SK-N-SH treated with all-trans-retinoic acid at 6 μM for 48 hours (cell line): ENCODE measurements at regions not wholly inside any gene's neighbourhood (a gene's known extent, or its start where the extent isn't known, plus 50 kb on each side); places are given as distances from the start of the nearest gene placed in this dataset.

Source experiments
- ATAC-seq: fragments of 200-7000 bp; cut with Tn5 transposase; 3 replicates; pipeline ENCODE4 v1.9.1; 2020; ENCODE audit warnings: mild to moderate bottlenecking, moderate library complexity
- ARNTL ChIP-seq: fragments of 450-650 bp; formaldehyde crosslinking; IDR thresholded peaks from 2 replicates; pipeline ENCODE4 v1.5.0; 2020; ENCODE audit warnings: low read depth, mild to moderate bottlenecking, moderate library complexity, borderline replicate concordance
- BACH2 ChIP-seq: fragments of 250-450 bp; sonication (Bioruptor Pico); IDR thresholded peaks from 2 replicates; pipeline ENCODE4 v1.9.0; 2021; ENCODE audit warnings: mild to moderate bottlenecking, borderline replicate concordance
- CREB5 ChIP-seq: fragments of 250-450 bp; sonication (Bioruptor Pico); IDR thresholded peaks from 2 replicates; pipeline ENCODE4 v1.5.1; 2020; ENCODE audit warnings: low read depth, mild to moderate bottlenecking, moderate library complexity
- CSDC2 ChIP-seq: fragments of 250-450 bp; sonication (Bioruptor Pico); IDR thresholded peaks from 2 replicates; pipeline ENCODE4 v1.5.0; 2020; ENCODE audit warnings: mild to moderate bottlenecking, moderate library complexity
- GLIS3 ChIP-seq: fragments of 250-450 bp; sonication (Bioruptor Pico); IDR thresholded peaks from 2 replicates; pipeline ENCODE4 v1.5.0; 2020; ENCODE audit warnings: mild to moderate bottlenecking, moderate library complexity
- ISL1 ChIP-seq: fragments of 250-450 bp; sonication (Bioruptor Pico); IDR thresholded peaks from 2 replicates; pipeline ENCODE4 v2.1.2; 2022; ENCODE audit warnings: mild to moderate bottlenecking, moderate library complexity
- OSR1 ChIP-seq: fragments of 250-450 bp; sonication (Bioruptor Pico); IDR thresholded peaks from 2 replicates; pipeline ENCODE4 v1.8.0; 2022; ENCODE audit warnings: moderate library complexity, mild to moderate bottlenecking, inconsistent platforms
- PPARA ChIP-seq: fragments of 250-450 bp; sonication (Bioruptor Pico); IDR thresholded peaks from 2 replicates; pipeline ENCODE4 v1.5.0; 2020; ENCODE audit warnings: mild to moderate bottlenecking, borderline replicate concordance
- RARB ChIP-seq: fragments of 250-450 bp; sonication (Bioruptor Pico); IDR thresholded peaks from 2 replicates; pipeline ENCODE4 v1.8.0; 2021; ENCODE audit warnings: mild to moderate bottlenecking, moderate library complexity
- SNAI2 ChIP-seq: fragments of 250-450 bp; sonication (Bioruptor Pico); IDR thresholded peaks from 2 replicates; pipeline ENCODE4 v1.5.0; 2020; ENCODE audit warnings: mild to moderate bottlenecking, moderate library complexity
- TCF4 ChIP-seq: fragments of 250-450 bp; sonication (Bioruptor Pico); IDR thresholded peaks from 2 replicates; pipeline ENCODE4 v1.8.0; 2021; ENCODE audit warnings: mild to moderate bottlenecking, moderate library complexity, borderline replicate concordance
- TOX ChIP-seq: fragments of 250-450 bp; sonication (Bioruptor Pico); IDR thresholded peaks from 2 replicates; pipeline ENCODE4 v1.8.0; 2021; ENCODE audit warnings: mild to moderate bottlenecking, moderate library complexity, borderline replicate concordance
- ZC3H10 ChIP-seq: fragments of 250-450 bp; sonication (Bioruptor Pico); IDR thresholded peaks from 2 replicates; pipeline ENCODE4 v1.5.1; 2021; ENCODE audit warnings: mild to moderate bottlenecking, moderate library complexity
- ZFP3 ChIP-seq: fragments of 250-450 bp; sonication (Bioruptor Pico); IDR thresholded peaks from 2 replicates; pipeline ENCODE4 v1.5.0; 2020; ENCODE audit warnings: mild to moderate bottlenecking, moderate library complexity
- ZFP30 ChIP-seq: fragments of 450-650 bp; formaldehyde crosslinking; IDR thresholded peaks from 2 replicates; pipeline ENCODE4 v1.5.0; 2022; ENCODE audit warnings: mild to moderate bottlenecking, moderate library complexity
- ZNF565 ChIP-seq: fragments of 450-650 bp; formaldehyde crosslinking; conservative IDR thresholded peaks from 2 replicates; pipeline ENCODE4 v1.5.0; 2020; ENCODE audit warnings: low read depth, mild to moderate bottlenecking, moderate library complexity
- ZNF70 ChIP-seq: fragments of 450-650 bp; formaldehyde crosslinking; IDR thresholded peaks from 2 replicates; pipeline ENCODE4 v1.5.0; 2020; ENCODE audit warnings: mild to moderate bottlenecking, moderate library complexity
- ZNF8 ChIP-seq: fragments of 450-650 bp; formaldehyde crosslinking; IDR thresholded peaks from 2 replicates; pipeline ENCODE4 v1.5.0; 2020; ENCODE audit warnings: mild to moderate bottlenecking, moderate library complexity
- TF ChIP-seq, protein P1 (sequence below): fragments of 250-450 bp; sonication (Bioruptor Pico); IDR thresholded peaks from 2 replicates; pipeline ENCODE4 v1.5.1; 2021; ENCODE audit warnings: mild to moderate bottlenecking, moderate library complexity
- TF ChIP-seq, protein P2 (sequence below): fragments of 250-450 bp; sonication (Bioruptor Pico); IDR thresholded peaks from 2 replicates; pipeline ENCODE4 v1.8.0; 2020; ENCODE audit warnings: mild to moderate bottlenecking, moderate library complexity, borderline replicate concordance
- TF ChIP-seq, protein P3 (sequence below): fragments of 250-450 bp; sonication (Bioruptor Pico); IDR thresholded peaks from 2 replicates; pipeline ENCODE4 v1.8.0; 2021; ENCODE audit warnings: low read depth, mild to moderate bottlenecking, moderate library complexity, borderline replicate concordance

DNA sequence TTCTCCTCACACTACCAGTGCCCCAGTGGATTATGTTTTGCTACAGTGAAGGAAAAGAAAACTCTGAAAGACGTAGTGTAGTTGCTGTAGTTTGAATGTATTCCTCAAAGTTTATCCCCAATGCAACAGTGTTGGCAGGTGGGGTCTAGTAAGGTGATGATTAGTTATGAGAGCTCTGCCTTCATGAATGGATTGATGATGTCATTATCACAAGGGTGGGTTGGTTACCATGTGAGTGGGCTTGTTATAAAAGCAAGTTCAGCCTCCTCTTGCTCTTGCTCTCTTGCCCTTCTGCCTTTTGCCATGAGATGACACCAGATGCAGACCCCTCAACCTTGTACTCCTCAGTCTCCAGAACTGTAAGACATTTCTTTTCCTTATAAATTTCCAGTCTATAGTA lies 244.7 kb upstream of the RSPO3 start:
- TF ChIP-seq, protein P1, sequence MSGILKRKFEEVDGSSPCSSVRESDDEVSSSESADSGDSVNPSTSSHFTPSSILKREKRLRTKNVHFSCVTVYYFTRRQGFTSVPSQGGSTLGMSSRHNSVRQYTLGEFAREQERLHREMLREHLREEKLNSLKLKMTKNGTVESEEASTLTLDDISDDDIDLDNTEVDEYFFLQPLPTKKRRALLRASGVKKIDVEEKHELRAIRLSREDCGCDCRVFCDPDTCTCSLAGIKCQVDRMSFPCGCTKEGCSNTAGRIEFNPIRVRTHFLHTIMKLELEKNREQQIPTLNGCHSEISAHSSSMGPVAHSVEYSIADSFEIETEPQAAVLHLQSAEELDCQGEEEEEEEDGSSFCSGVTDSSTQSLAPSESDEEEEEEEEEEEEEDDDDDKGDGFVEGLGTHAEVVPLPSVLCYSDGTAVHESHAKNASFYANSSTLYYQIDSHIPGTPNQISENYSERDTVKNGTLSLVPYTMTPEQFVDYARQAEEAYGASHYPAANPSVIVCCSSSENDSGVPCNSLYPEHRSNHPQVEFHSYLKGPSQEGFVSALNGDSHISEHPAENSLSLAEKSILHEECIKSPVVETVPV: no peak
- TF ChIP-seq, protein P2, sequence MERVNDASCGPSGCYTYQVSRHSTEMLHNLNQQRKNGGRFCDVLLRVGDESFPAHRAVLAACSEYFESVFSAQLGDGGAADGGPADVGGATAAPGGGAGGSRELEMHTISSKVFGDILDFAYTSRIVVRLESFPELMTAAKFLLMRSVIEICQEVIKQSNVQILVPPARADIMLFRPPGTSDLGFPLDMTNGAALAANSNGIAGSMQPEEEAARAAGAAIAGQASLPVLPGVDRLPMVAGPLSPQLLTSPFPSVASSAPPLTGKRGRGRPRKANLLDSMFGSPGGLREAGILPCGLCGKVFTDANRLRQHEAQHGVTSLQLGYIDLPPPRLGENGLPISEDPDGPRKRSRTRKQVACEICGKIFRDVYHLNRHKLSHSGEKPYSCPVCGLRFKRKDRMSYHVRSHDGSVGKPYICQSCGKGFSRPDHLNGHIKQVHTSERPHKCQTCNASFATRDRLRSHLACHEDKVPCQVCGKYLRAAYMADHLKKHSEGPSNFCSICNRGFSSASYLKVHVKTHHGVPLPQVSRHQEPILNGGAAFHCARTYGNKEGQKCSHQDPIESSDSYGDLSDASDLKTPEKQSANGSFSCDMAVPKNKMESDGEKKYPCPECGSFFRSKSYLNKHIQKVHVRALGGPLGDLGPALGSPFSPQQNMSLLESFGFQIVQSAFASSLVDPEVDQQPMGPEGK: no peak
- no peak for ATAC-seq

- TF ChIP-seq TOX (no peak), ZNF70 (CRISPR knock-in tag) (no peak), ZC3H10 (no peak), ZNF565 (no peak), ISL1 (CRISPR knock-in tag) (no peak), SNAI2 (CRISPR knock-in tag) (no peak), CREB5 (CRISPR knock-in tag) (no peak), BACH2 (no peak), ARNTL (no peak), GLIS3 (CRISPR knock-in tag) (no peak), OSR1 (CRISPR knock-in tag) (no peak), PPARA (no peak), ZFP30 (CRISPR knock-in tag) (no peak), CSDC2 (CRISPR knock-in tag) (no peak), RARB (CRISPR knock-in tag) (no peak), TCF4 (CRISPR knock-in tag) (no peak)
- TF ChIP-seq, protein P1: no peak
- no peak for ATAC-seq
These were observed 242.0 kb upstream of the RSPO3 start for GRCh38 chr6:126876446-126876845.

- no peak for ATAC-seq
- TF ChIP-seq OSR1 (CRISPR knock-in tag): no peak
- no peak for TF ChIP-seq GLIS3 (CRISPR knock-in tag)
- TF ChIP-seq SNAI2 (CRISPR knock-in tag): no peak
- TF ChIP-seq RARB (CRISPR knock-in tag): no peak
- no peak for TF ChIP-seq ZC3H10
- TF ChIP-seq ZFP3 (CRISPR knock-in tag): no peak
- TF ChIP-seq ZNF70 (CRISPR knock-in tag): no peak
- no peak for TF ChIP-seq TCF4 (CRISPR knock-in tag)
- no peak for TF ChIP-seq ZNF8 (CRISPR knock-in tag)
- TF ChIP-seq CREB5 (CRISPR knock-in tag): no peak
- TF ChIP-seq ISL1 (CRISPR knock-in tag): no peak
- TF ChIP-seq ZNF565: no peak
- TF ChIP-seq CSDC2 (CRISPR knock-in tag): no peak
- no peak for TF ChIP-seq ZFP30 (CRISPR knock-in tag)
- TF ChIP-seq, protein P2: no peak
These were observed 237.5 kb upstream of the RSPO3 start for GRCh38 chr6:126880964-126881363.

GRCh38 chr6:126886106-126886505 lies 232.4 kb upstream of the RSPO3 start:
- TF ChIP-seq TCF4 (CRISPR knock-in tag): no peak
- TF ChIP-seq, protein P3, sequence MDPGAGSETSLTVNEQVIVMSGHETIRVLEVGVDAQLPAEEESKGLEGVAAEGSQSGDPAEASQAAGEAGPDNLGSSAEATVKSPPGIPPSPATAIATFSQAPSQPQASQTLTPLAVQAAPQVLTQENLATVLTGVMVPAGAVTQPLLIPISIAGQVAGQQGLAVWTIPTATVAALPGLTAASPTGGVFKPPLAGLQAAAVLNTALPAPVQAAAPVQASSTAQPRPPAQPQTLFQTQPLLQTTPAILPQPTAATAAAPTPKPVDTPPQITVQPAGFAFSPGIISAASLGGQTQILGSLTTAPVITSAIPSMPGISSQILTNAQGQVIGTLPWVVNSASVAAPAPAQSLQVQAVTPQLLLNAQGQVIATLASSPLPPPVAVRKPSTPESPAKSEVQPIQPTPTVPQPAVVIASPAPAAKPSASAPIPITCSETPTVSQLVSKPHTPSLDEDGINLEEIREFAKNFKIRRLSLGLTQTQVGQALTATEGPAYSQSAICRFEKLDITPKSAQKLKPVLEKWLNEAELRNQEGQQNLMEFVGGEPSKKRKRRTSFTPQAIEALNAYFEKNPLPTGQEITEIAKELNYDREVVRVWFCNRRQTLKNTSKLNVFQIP (CRISPR knock-in tag): no peak
- TF ChIP-seq CREB5 (CRISPR knock-in tag): no peak

More at GRCh38 chr6:126886106-126886505, 232.4 kb upstream of the RSPO3 start:
- ATAC-seq: no peak
